Upper lobe of right lung (tissue), 1 donor: ENCODE measurements at regions not wholly inside any gene's neighbourhood (a gene's known extent, or its start where the extent isn't known, plus 50 kb on each side); places are given as distances from the start of the nearest gene placed in this dataset.

Experiments used
- ATAC-seq: fragments of 200-7000 bp; cut with Tn5 transposase; one replicate; pipeline ENCODE4 v1.9.1; 2020; ENCODE audit warnings: mild to moderate bottlenecking, moderate library complexity
- DNase-seq: peaks from one replicate; pipeline ENCODE4 v3.0.0-alpha.2; 2020
- H3K27ac ChIP-seq: fragments of 200-600 bp; one replicate; pipeline ENCODE4 v1.8.0; 2022
- H3K27me3 ChIP-seq: fragments of 200-600 bp; one replicate; pipeline ENCODE4 v1.8.0; 2022; ENCODE audit warnings: mild to moderate bottlenecking
- H3K36me3 ChIP-seq: fragments of 200-600 bp; one replicate; pipeline ENCODE4 v1.8.0; 2022
- H3K4me1 ChIP-seq: fragments of 200-600 bp; one replicate; pipeline ENCODE4 v1.8.0; 2022
- H3K4me3 ChIP-seq: fragments of 200-600 bp; one replicate; pipeline ENCODE4 v1.8.0; 2022; ENCODE audit warnings: mild to moderate bottlenecking
- H3K9me3 ChIP-seq: fragments of 200-600 bp; one replicate; pipeline ENCODE4 v1.8.0; 2022
- intact Hi-C: fragments of 100-400 bp; cut with DNase I; formaldehyde crosslinking; loops from one replicate; pipeline ENCODE4 v1.11.0; 2022
- TF ChIP-seq, protein P1 (sequence below): fragments of 200-600 bp; IDR thresholded peaks from one replicate; pipeline ENCODE4 v1.8.0; 2022; ENCODE audit warnings: antibody characterized with exemption
- donor health status: DM: no; HTN: yes; CAD: no; lungs with severe emphysema.

DNA sequence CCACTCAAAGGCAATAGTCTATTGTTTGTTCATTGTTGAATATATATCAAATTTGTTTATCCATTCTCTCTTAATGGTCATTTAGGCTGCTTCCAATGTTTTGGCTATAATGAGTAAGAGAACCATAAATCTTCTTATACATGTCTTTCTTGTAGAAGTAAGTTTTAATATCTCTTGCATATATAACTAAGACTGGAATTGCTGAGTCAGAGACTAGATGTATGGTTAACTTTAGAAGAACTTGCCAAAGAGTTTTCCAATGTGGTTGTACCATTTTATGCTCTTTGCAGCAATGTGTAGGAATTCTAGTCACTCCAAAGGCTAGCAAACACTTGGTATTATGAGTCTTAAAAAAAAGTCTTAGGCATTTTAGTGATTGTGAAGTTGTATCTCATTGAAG is 610.0 kb upstream of the GCFC2 start:
- TF ChIP-seq, protein P1, sequence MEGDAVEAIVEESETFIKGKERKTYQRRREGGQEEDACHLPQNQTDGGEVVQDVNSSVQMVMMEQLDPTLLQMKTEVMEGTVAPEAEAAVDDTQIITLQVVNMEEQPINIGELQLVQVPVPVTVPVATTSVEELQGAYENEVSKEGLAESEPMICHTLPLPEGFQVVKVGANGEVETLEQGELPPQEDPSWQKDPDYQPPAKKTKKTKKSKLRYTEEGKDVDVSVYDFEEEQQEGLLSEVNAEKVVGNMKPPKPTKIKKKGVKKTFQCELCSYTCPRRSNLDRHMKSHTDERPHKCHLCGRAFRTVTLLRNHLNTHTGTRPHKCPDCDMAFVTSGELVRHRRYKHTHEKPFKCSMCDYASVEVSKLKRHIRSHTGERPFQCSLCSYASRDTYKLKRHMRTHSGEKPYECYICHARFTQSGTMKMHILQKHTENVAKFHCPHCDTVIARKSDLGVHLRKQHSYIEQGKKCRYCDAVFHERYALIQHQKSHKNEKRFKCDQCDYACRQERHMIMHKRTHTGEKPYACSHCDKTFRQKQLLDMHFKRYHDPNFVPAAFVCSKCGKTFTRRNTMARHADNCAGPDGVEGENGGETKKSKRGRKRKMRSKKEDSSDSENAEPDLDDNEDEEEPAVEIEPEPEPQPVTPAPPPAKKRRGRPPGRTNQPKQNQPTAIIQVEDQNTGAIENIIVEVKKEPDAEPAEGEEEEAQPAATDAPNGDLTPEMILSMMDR = no peak
- Histone ChIP-seq H3K4me1 (no peaks in the 10 kb centered on the region), H3K4me3 (no peak overlapping the region), H3K27ac (no peak overlapping the region), H3K9me3 (no peaks in the 10 kb centered on the region), H3K27me3 (no peaks in the 10 kb centered on the region), H3K36me3 (no peaks in the 10 kb centered on the region)
- ATAC-seq (no peak), DNase-seq (no peak)
- intact Hi-C loops = no loop called here

GRCh38 chr2:76318848-76319360 is 608.2 kb upstream of the GCFC2 start:
- no peak overlapping the region for H3K4me3 ChIP-seq
- no peaks in the 10 kb centered on the region for H3K36me3 ChIP-seq
- DNase-seq = no peak
- H3K4me1 ChIP-seq = no peaks in the 10 kb centered on the region
- ATAC-seq = peak; percentile 49
- intact Hi-C loops = no loop called here
- no peak overlapping the region for H3K27ac ChIP-seq
- TF ChIP-seq, protein P1 = no peak
- H3K9me3 ChIP-seq = no peaks in the 10 kb centered on the region
- no peaks in the 10 kb centered on the region for H3K27me3 ChIP-seq

GRCh38 chr2:76316691-76317090 is 606.0 kb upstream of the GCFC2 start:
- TF ChIP-seq, protein P1 = no peak
- DNase-seq (no peak), ATAC-seq (no peak)
- no peaks in the 10 kb centered on the region for H3K36me3 ChIP-seq
- no peaks in the 10 kb centered on the region for H3K9me3 ChIP-seq
- no peak overlapping the region for H3K27ac ChIP-seq
- intact Hi-C loops = no loop called here
- no peak overlapping the region for H3K4me3 ChIP-seq
- no peaks in the 10 kb centered on the region for H3K27me3 ChIP-seq
- H3K4me1 ChIP-seq = no peaks in the 10 kb centered on the region

DNA sequence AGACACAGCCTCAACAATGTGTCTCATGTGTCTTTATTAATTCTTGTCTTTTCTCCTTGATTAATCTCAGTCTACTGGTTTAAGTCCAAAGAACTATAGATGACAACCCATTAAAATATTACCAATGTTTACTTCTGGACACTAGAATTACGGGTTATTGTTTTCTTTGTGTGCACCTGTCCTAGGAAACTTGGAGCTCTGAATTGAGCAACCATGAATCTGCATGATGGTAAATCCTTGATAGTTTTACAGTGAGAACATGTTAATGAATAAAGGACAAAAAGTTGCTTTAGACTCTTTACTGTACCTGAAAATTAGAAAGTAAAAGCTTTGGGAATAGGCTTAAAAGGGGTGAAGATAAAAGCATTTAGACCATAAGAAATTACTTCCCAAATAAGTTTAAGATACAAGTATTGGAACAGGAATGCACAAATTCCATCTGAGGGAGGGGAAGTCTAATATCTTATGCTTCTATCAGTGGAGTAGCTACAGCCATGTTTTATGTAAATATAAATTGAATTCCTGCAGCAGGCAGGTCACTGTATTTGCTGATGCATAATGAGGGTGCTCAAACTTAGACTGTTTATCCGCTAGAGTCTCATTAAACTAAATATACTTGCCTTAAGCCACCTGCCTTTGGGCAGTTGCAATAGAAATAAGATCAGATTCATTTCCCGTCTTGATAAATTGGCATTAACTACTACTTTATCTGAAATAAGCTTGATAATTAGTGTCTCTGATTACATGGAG is 603.7 kb upstream of the GCFC2 start:
- DNase-seq (no peak), ATAC-seq (peak; percentile 87)
- Histone ChIP-seq H3K9me3 (no peaks in the 10 kb centered on the region), H3K36me3 (no peaks in the 10 kb centered on the region), H3K4me3 (no peak overlapping the region), H3K27me3 (no peaks in the 10 kb centered on the region), H3K27ac (peak overlapping the region; percentile 48), H3K4me1 (no peaks in the 10 kb centered on the region)
- intact Hi-C loops = no loop called here
- TF ChIP-seq, protein P1 = no peak

DNA sequence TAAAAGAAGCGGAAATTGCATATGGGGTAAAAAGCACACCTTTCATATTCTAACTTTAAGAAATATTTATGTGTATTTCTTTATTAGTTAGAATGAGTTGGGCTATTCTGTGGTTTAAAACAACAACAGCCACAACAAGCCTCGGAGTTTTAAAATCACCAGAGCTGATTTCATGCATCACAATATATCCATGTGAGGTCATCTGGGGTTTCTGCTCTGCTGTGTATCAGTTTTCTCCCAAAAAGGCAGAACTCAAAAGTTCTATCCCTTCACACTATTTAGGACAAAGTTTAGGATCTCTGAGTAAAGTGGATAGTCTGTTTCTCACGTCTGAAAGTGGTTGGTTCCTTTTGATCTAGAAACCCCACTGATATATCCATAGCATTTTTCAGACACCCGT is 601.5 kb upstream of the GCFC2 start:
- DNase-seq (no peak), ATAC-seq (no peak)
- Histone ChIP-seq H3K4me1 (no peaks in the 10 kb centered on the region), H3K4me3 (no peak overlapping the region), H3K27ac (no peak overlapping the region), H3K9me3 (no peaks in the 10 kb centered on the region), H3K36me3 (no peaks in the 10 kb centered on the region), H3K27me3 (no peaks in the 10 kb centered on the region)
- intact Hi-C loops = no loop called here
- TF ChIP-seq, protein P1 = no peak
